Endodermal cell (in vitro differentiated cells): ENCODE measurements at regions not wholly inside any gene's neighbourhood (a gene's known extent, or its start where the extent isn't known, plus 50 kb on each side); places are given as distances from the start of the nearest gene placed in this dataset.

Source experiments
- DNase-seq: peaks from one replicate; pipeline ENCODE4 v3.0.0-alpha.2; 2017
- H3K27ac ChIP-seq: 2 replicates; pipeline ENCODE4 v1.5.1; 2013; ENCODE audit warnings: mild to moderate bottlenecking, low read depth, low read length, moderate library complexity
- H3K27me3 ChIP-seq: 2 replicates; pipeline ENCODE4 v1.6.1; 2013; ENCODE audit warnings: mild to moderate bottlenecking, low read length, moderate library complexity; ENCODE audit not compliant: insufficient read depth, control insufficient read depth, poor library complexity, severe bottlenecking
- H3K36me3 ChIP-seq: 2 replicates; pipeline ENCODE4 v1.7.0; 2013; ENCODE audit warnings: mild to moderate bottlenecking, low read length, moderate library complexity; ENCODE audit not compliant: control insufficient read depth, insufficient read depth
- H3K4me1 ChIP-seq: one replicate; pipeline ENCODE4 v1.7.0; 2013; ENCODE audit warnings: low read length; ENCODE audit not compliant: control insufficient read depth, insufficient read depth
- H3K4me3 ChIP-seq: 2 replicates; pipeline ENCODE4 v1.5.1; 2013; ENCODE audit warnings: mild to moderate bottlenecking, low read length, moderate library complexity
- H3K9ac ChIP-seq: 2 replicates; pipeline ENCODE4 v1.6.1; 2013; ENCODE audit warnings: mild to moderate bottlenecking, low read length, moderate library complexity; ENCODE audit not compliant: poor library complexity, severe bottlenecking; ENCODE audit errors: extremely low read depth
- H3K9me3 ChIP-seq: 2 replicates; pipeline ENCODE4 v1.6.1; 2013; ENCODE audit warnings: mild to moderate bottlenecking, low read length, moderate library complexity; ENCODE audit not compliant: control insufficient read depth
- H3K27ac Mint-ChIP-seq: 2 replicates; pipeline ENCODE4 v1.8.0; 2020; ENCODE audit warnings: mixed read lengths
- H3K27me3 Mint-ChIP-seq: 2 replicates; pipeline ENCODE4 v1.8.0; 2021; ENCODE audit warnings: mild to moderate bottlenecking, mixed read lengths; ENCODE audit not compliant: insufficient read depth
- H3K36me3 Mint-ChIP-seq: 2 replicates; pipeline ENCODE4 v1.8.0; 2020; ENCODE audit warnings: low read depth, mixed read lengths
- H3K4me1 Mint-ChIP-seq: 2 replicates; pipeline ENCODE4 v1.8.0; 2020; ENCODE audit warnings: mixed read lengths
- H3K4me3 Mint-ChIP-seq: 2 replicates; pipeline ENCODE4 v1.8.0; 2020; ENCODE audit warnings: mild to moderate bottlenecking, moderate library complexity, mixed read lengths
- H3K9me3 Mint-ChIP-seq: 2 replicates; pipeline ENCODE4 v1.8.0; 2020; ENCODE audit warnings: mild to moderate bottlenecking, mixed read lengths
- WGBS, 2 experiments: methylation state at CpG; one replicate each; pipeline versions ENCODE4 v1.1.5 to v1.1.7; 2013; ENCODE audit warnings: missing lambda C conversion rate in 2 of 2, mixed read lengths in 1 of 2; ENCODE audit not compliant: insufficient coverage in 1 of 2, insufficient read length in 1 of 2; 5-methylcytosine and 5-hydroxymethylcytosine counted together
- TF ChIP-seq, protein P1 (sequence below): fragments of 200-600 bp; sonication (generic); conservative IDR thresholded peaks from 2 replicates; pipeline ENCODE4 v1.5.0; 2021; ENCODE audit warnings: antibody characterized with exemption, mild to moderate bottlenecking

DNA sequence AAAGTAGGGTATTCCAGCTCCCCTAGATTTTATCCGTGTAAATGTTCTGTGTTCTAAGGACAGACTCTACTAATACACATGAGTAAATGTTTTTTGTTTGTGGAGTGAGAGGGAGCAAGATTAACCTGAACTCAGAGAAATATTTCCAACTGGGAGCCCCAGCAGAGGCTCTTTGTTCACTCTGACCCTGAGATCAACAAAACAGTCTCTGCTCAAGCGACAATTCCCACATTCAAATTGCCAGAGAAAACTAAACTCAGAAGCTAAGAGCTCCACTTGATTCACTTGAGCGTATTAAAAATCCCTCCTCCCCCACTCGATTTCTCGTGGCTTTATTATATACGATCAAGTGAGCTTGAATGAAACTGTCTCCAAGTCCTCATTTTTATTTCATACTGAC is 413.9 kb upstream of the JARID2 start:
- Histone ChIP-seq H3K9ac (no peak overlapping the region), H3K4me3 (no peak overlapping the region), H3K27ac (no peak overlapping the region), H3K9me3 (peaks cover 3% of the 10 kb centered on the region), H3K36me3 (no peaks in the 10 kb centered on the region), H3K4me1 (peaks cover 4% of the 10 kb centered on the region), H3K27me3 (peaks cover 16% of the 10 kb centered on the region)
- H3K4me1 Mint-ChIP-seq = peaks cover 43% of the 10 kb centered on the region
- 41 to 50% methylated on average over 4 to 6 of the region's 6 CpGs for WGBS, 2 experiments
- no peaks in the 10 kb centered on the region for H3K36me3 Mint-ChIP-seq
- DNase-seq = no peak
- peak overlapping the region; percentile 12 for H3K27ac Mint-ChIP-seq
- TF ChIP-seq, protein P1, sequence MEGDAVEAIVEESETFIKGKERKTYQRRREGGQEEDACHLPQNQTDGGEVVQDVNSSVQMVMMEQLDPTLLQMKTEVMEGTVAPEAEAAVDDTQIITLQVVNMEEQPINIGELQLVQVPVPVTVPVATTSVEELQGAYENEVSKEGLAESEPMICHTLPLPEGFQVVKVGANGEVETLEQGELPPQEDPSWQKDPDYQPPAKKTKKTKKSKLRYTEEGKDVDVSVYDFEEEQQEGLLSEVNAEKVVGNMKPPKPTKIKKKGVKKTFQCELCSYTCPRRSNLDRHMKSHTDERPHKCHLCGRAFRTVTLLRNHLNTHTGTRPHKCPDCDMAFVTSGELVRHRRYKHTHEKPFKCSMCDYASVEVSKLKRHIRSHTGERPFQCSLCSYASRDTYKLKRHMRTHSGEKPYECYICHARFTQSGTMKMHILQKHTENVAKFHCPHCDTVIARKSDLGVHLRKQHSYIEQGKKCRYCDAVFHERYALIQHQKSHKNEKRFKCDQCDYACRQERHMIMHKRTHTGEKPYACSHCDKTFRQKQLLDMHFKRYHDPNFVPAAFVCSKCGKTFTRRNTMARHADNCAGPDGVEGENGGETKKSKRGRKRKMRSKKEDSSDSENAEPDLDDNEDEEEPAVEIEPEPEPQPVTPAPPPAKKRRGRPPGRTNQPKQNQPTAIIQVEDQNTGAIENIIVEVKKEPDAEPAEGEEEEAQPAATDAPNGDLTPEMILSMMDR = no peak
- no peaks in the 10 kb centered on the region for H3K9me3 Mint-ChIP-seq
- H3K27me3 Mint-ChIP-seq = peaks cover 19% of the 10 kb centered on the region
- H3K4me3 Mint-ChIP-seq = no peak overlapping the region

DNA sequence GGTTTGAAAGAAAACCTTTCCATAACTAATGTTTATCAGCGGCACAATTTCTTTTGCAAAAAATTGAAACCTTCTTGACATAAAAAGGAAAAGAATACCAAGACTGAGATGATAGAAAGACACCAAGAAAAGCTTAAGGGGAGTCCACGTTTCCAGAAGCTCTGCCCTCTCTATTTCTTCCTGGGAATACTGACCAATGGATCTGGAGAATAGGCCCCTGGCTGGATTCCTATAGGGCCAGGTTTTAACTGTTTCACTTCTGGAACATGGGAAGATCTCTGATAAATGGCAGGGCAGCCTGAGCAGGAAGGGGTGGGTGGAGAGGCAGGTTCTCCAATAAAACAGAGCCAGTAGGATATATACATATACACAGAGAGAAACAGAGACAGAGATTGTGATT is 413.4 kb upstream of the JARID2 start:
- TF ChIP-seq, protein P1 = no peak
- WGBS, 2 experiments = 0 to 57% methylated on average over 1 to 2 of the region's 2 CpGs
- Histone ChIP-seq H3K9me3 (peaks cover 3% of the 10 kb centered on the region), H3K4me1 (peaks cover 6% of the 10 kb centered on the region), H3K4me3 (no peak overlapping the region), H3K27me3 (peaks cover 14% of the 10 kb centered on the region), H3K27ac (no peak overlapping the region), H3K9ac (no peak overlapping the region), H3K36me3 (no peaks in the 10 kb centered on the region)
- H3K4me1 Mint-ChIP-seq = peaks cover 47% of the 10 kb centered on the region
- DNase-seq = no peak
- H3K4me3 Mint-ChIP-seq = no peak overlapping the region
- H3K9me3 Mint-ChIP-seq = no peaks in the 10 kb centered on the region
- H3K36me3 Mint-ChIP-seq = no peaks in the 10 kb centered on the region
- peaks cover 14% of the 10 kb centered on the region for H3K27me3 Mint-ChIP-seq
- no peak overlapping the region for H3K27ac Mint-ChIP-seq

DNA sequence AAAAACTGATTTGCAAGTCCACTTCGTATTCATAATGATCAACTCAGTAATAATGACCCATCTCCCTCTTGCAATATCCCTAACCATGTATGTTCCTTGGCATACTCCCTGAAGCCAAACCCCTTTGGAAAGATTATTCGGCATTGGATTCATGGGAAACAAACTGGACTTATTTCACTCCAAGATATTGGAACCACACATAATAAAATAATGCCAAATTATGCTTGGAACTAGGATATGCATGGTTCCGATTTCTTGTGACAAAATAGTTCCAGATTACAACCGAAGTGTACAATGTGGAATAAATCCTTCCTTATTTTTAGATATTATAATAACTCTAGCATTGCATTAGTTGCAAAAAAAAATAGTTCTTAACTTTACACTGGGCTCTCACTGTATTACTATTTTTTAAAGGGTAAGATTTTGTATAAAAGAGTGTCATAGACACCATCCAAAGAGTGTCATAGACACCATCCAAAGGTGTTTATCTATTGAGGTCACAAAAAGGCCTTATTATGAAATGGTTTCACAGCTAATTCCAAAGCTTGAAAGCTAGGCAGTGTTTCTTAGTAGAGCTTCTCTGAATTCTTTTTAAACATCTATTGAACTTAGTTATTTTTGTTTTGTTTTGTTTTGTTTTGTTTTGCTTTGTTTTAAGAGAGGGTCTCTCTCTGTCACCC is 410.9 kb upstream of the JARID2 start:
- TF ChIP-seq, protein P1 = no peak
- H3K4me3 ChIP-seq = no peak overlapping the region
- H3K27me3 Mint-ChIP-seq = no peaks in the 10 kb centered on the region

More for the DNA sequence above, 410.9 kb upstream of the JARID2 start:
- no peaks in the 10 kb centered on the region for H3K36me3 ChIP-seq
- Mint-ChIP-seq H3K27ac (no peak overlapping the region), H3K9me3 (no peaks in the 10 kb centered on the region), H3K4me3 (no peak overlapping the region), H3K36me3 (no peaks in the 10 kb centered on the region), H3K4me1 (peaks cover 51% of the 10 kb centered on the region)
- H3K27ac ChIP-seq = no peak overlapping the region
- peaks cover 3% of the 10 kb centered on the region for H3K9me3 ChIP-seq
- no peak for DNase-seq
- no peaks in the 10 kb centered on the region for H3K27me3 ChIP-seq
- H3K9ac ChIP-seq = no peak overlapping the region
- H3K4me1 ChIP-seq = peaks cover 16% of the 10 kb centered on the region
- 93 to 94% methylated on average over 2 to 4 of the region's 4 CpGs for WGBS, 2 experiments
